Stimulated activated CD8-positive, alpha-beta memory T cell treated with anti-CD3 and anti-CD28 coated beads, Interleukin-15, amount 100 ng/mL, for 4 hours (primary cell): ENCODE measurements at regions not wholly inside any gene's neighbourhood (a gene's known extent, or its start where the extent isn't known, plus 50 kb on each side); places are given as distances from the start of the nearest gene placed in this dataset.
"Not testable (repeated sequence)": the region's sequence is repeated elsewhere in the genome, so short reads cannot be mapped to it uniquely, and the experiment has no call there.

Experiments used
- DNase-seq, 2 donors: peaks; one replicate each; pipeline ENCODE4 v3.0.0-alpha.2; 2020; ENCODE audit warnings: low read depth in 2 of 2

GRCh38 chr2:176969642-176970359 lies 242.8 kb upstream of the HNRNPA3 start:
- no peak for DNase-seq

- no peak for DNase-seq
These were observed 235.6 kb upstream of the HNRNPA3 start for GRCh38 chr2:176976736-176977685.

- DNase-seq = no peak
These were observed 233.7 kb upstream of the HNRNPA3 start for GRCh38 chr2:176978921-176979320.

- DNase-seq = no peak
These were observed 232.4 kb upstream of the HNRNPA3 start for GRCh38 chr2:176979981-176980710.

- no peak for DNase-seq
These were observed 227.6 kb upstream of the HNRNPA3 start for GRCh38 chr2:176984987-176985386.

- no peak for DNase-seq
These were observed 226.7 kb upstream of the HNRNPA3 start for GRCh38 chr2:176985871-176986270.

GRCh38 chr2:176986487-176986886 lies 226.1 kb upstream of the HNRNPA3 start:
- no peak for DNase-seq

- DNase-seq = no peak
These were observed 221.2 kb upstream of the HNRNPA3 start for GRCh38 chr2:176991411-176991810.

GRCh38 chr2:176997074-176997791 lies 215.4 kb upstream of the HNRNPA3 start:
- DNase-seq = no peak

- DNase-seq = no peak
These were observed 214.8 kb upstream of the HNRNPA3 start for GRCh38 chr2:176997792-176998169.

- no peak for DNase-seq
These were observed 213.3 kb upstream of the HNRNPA3 start for GRCh38 chr2:176999301-176999700.

- DNase-seq = no peak
These were observed 212.4 kb upstream of the HNRNPA3 start for GRCh38 chr2:177000061-177000714.

GRCh38 chr2:177000715-177001072 lies 211.9 kb upstream of the HNRNPA3 start:
- DNase-seq = no peak

GRCh38 chr2:177001334-177001733 lies 211.3 kb upstream of the HNRNPA3 start:
- DNase-seq = no peak

GRCh38 chr2:177002983-177003382 lies 209.6 kb upstream of the HNRNPA3 start:
- DNase-seq = no peak

- not testable (repeated sequence) for DNase-seq
These were observed 204.9 kb upstream of the HNRNPA3 start for GRCh38 chr2:177007726-177008125.

- DNase-seq = not testable (repeated sequence)
These were observed 203.9 kb upstream of the HNRNPA3 start for GRCh38 chr2:177008662-177009061.

- DNase-seq = no peak
These were observed 202.4 kb upstream of the HNRNPA3 start for GRCh38 chr2:177010146-177010545.

- no peak for DNase-seq
These were observed 201.7 kb upstream of the HNRNPA3 start for GRCh38 chr2:177010861-177011260.

GRCh38 chr2:177014946-177015345 lies 197.6 kb upstream of the HNRNPA3 start:
- DNase-seq = no peak

- no peak for DNase-seq
These were observed 197.2 kb upstream of the HNRNPA3 start for GRCh38 chr2:177015356-177015923.
